ENCODE measurements at regions not wholly inside any gene's neighbourhood (a gene's known extent, or its start where the extent isn't known, plus 50 kb on each side); places are given as distances from the start of the nearest gene placed in this dataset.

DNA sequence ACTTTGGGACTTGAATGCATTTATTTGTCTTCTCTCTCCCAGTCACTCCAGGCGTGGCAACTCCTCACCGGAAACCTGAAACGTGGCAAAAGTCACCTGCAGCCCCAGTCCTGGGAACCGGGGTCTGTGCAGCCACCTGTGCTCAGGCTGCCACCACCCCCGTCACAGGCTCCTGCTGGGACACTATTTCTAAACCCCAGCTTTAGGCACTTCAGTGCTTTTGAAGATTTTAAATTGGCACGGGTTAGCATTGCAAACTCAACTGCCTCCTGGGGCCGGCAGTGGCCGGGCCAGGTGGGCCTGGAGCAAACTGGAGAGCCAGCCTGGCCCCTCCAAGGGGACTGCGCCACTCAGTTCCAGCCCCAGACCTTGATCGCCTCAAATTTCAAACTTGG is 146.7 kb upstream of the IQSEC1 start:
- TF ChIP-seq CTCF (IDR thresholded peaks at IDR 0.05) (no peak), POLR2A (IDR thresholded peaks at IDR 0.05) (no peak)

Measured in right lobe of liver (tissue), 4 donors.